Endodermal cell (in vitro differentiated cells): ENCODE measurements at regions not wholly inside any gene's neighbourhood (a gene's known extent, or its start where the extent isn't known, plus 50 kb on each side); places are given as distances from the start of the nearest gene placed in this dataset.
"Not testable (repeated sequence)": the region's sequence is repeated elsewhere in the genome, so short reads cannot be mapped to it uniquely, and the experiment has no call there.

Experiments
- DNase-seq: peaks from one replicate; pipeline ENCODE4 v3.0.0-alpha.2; 2017
- H3K27ac ChIP-seq: 2 replicates; pipeline ENCODE4 v1.5.1; 2013; ENCODE audit warnings: mild to moderate bottlenecking, low read depth, low read length, moderate library complexity
- H3K27me3 ChIP-seq: 2 replicates; pipeline ENCODE4 v1.6.1; 2013; ENCODE audit warnings: mild to moderate bottlenecking, low read length, moderate library complexity; ENCODE audit not compliant: insufficient read depth, control insufficient read depth, poor library complexity, severe bottlenecking
- H3K36me3 ChIP-seq: 2 replicates; pipeline ENCODE4 v1.7.0; 2013; ENCODE audit warnings: mild to moderate bottlenecking, low read length, moderate library complexity; ENCODE audit not compliant: control insufficient read depth, insufficient read depth
- H3K4me1 ChIP-seq: one replicate; pipeline ENCODE4 v1.7.0; 2013; ENCODE audit warnings: low read length; ENCODE audit not compliant: control insufficient read depth, insufficient read depth
- H3K4me3 ChIP-seq: 2 replicates; pipeline ENCODE4 v1.5.1; 2013; ENCODE audit warnings: mild to moderate bottlenecking, low read length, moderate library complexity
- H3K9ac ChIP-seq: 2 replicates; pipeline ENCODE4 v1.6.1; 2013; ENCODE audit warnings: mild to moderate bottlenecking, low read length, moderate library complexity; ENCODE audit not compliant: poor library complexity, severe bottlenecking; ENCODE audit errors: extremely low read depth
- H3K9me3 ChIP-seq: 2 replicates; pipeline ENCODE4 v1.6.1; 2013; ENCODE audit warnings: mild to moderate bottlenecking, low read length, moderate library complexity; ENCODE audit not compliant: control insufficient read depth
- H3K27ac Mint-ChIP-seq: 2 replicates; pipeline ENCODE4 v1.8.0; 2020; ENCODE audit warnings: mixed read lengths
- H3K27me3 Mint-ChIP-seq: 2 replicates; pipeline ENCODE4 v1.8.0; 2021; ENCODE audit warnings: mild to moderate bottlenecking, mixed read lengths; ENCODE audit not compliant: insufficient read depth
- H3K36me3 Mint-ChIP-seq: 2 replicates; pipeline ENCODE4 v1.8.0; 2020; ENCODE audit warnings: low read depth, mixed read lengths
- H3K4me1 Mint-ChIP-seq: 2 replicates; pipeline ENCODE4 v1.8.0; 2020; ENCODE audit warnings: mixed read lengths
- H3K4me3 Mint-ChIP-seq: 2 replicates; pipeline ENCODE4 v1.8.0; 2020; ENCODE audit warnings: mild to moderate bottlenecking, moderate library complexity, mixed read lengths
- H3K9me3 Mint-ChIP-seq: 2 replicates; pipeline ENCODE4 v1.8.0; 2020; ENCODE audit warnings: mild to moderate bottlenecking, mixed read lengths
- WGBS, 2 experiments: methylation state at CpG; one replicate each; pipeline versions ENCODE4 v1.1.5 to v1.1.7; 2013; ENCODE audit warnings: missing lambda C conversion rate in 2 of 2, mixed read lengths in 1 of 2; ENCODE audit not compliant: insufficient coverage in 1 of 2, insufficient read length in 1 of 2; 5-methylcytosine and 5-hydroxymethylcytosine counted together
- TF ChIP-seq, protein P1 (sequence below): fragments of 200-600 bp; sonication (generic); conservative IDR thresholded peaks from 2 replicates; pipeline ENCODE4 v1.5.0; 2021; ENCODE audit warnings: antibody characterized with exemption, mild to moderate bottlenecking

DNA sequence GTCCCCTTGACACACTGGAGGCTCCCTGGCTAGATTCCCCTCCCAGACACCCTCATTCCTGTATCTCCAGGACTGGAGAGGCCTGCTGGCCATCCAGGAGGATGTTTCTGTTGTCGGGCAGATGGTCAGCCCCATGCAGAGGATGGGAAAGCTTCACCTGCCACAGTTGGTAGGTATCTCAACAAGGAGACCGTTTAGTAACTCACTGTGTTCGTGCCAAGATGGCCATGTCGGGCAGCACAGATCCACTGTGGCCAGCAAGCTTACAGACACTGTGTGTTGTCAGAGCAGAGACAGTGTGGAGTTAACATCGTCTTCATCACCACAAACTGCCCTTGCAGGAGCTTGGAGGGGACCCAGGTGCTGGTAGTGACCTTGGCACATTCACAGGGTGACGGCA is 390.9 kb downstream of the SEC14L1 start:
- Mint-ChIP-seq H3K9me3 (peaks cover 18% of the 10 kb centered on the region), H3K27me3 (peaks cover 39% of the 10 kb centered on the region), H3K4me3 (no peak overlapping the region), H3K36me3 (no peaks in the 10 kb centered on the region), H3K27ac (no peak overlapping the region), H3K4me1 (peaks cover 8% of the 10 kb centered on the region)
- Histone ChIP-seq H3K4me1 (no peaks in the 10 kb centered on the region), H3K4me3 (no peak overlapping the region), H3K36me3 (no peaks in the 10 kb centered on the region), H3K9me3 (no peaks in the 10 kb centered on the region), H3K9ac (no peak overlapping the region), H3K27ac (no peak overlapping the region), H3K27me3 (peaks cover 29% of the 10 kb centered on the region)
- WGBS, 2 experiments: 91 to 97% methylated on average over 6 of the region's 6 CpGs
- DNase-seq: peak; percentile 32
- TF ChIP-seq, protein P1, sequence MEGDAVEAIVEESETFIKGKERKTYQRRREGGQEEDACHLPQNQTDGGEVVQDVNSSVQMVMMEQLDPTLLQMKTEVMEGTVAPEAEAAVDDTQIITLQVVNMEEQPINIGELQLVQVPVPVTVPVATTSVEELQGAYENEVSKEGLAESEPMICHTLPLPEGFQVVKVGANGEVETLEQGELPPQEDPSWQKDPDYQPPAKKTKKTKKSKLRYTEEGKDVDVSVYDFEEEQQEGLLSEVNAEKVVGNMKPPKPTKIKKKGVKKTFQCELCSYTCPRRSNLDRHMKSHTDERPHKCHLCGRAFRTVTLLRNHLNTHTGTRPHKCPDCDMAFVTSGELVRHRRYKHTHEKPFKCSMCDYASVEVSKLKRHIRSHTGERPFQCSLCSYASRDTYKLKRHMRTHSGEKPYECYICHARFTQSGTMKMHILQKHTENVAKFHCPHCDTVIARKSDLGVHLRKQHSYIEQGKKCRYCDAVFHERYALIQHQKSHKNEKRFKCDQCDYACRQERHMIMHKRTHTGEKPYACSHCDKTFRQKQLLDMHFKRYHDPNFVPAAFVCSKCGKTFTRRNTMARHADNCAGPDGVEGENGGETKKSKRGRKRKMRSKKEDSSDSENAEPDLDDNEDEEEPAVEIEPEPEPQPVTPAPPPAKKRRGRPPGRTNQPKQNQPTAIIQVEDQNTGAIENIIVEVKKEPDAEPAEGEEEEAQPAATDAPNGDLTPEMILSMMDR: no peak

DNA sequence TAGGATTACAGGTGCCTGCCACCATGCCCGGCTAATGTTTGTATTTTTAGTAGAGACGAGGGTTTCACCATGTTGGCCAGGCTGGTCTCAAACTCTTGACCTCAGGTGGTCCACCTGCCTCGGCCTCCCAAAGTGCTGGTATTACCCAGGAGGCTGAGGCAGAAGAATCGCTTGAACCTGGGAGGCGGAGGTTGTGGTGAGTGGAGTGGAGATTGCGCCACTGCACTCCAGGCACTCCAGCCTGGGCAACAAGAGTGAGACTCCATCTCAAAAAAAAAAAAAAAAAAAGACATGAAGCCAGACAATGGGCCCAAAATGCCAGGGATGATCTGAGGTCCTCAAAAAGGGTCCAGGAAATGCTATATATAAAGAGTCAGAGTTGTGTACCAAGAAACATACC is 392.9 kb downstream of the SEC14L1 start:
- H3K9me3 Mint-ChIP-seq: peaks cover 12% of the 10 kb centered on the region
- not testable (repeated sequence) for H3K4me1 ChIP-seq, H3K4me3 ChIP-seq, H3K27ac ChIP-seq, H3K4me3 Mint-ChIP-seq, DNase-seq, H3K4me1 Mint-ChIP-seq, H3K9ac ChIP-seq, H3K36me3 ChIP-seq, H3K27ac Mint-ChIP-seq, H3K36me3 Mint-ChIP-seq, H3K9me3 ChIP-seq
- peaks cover 27% of the 10 kb centered on the region for H3K27me3 Mint-ChIP-seq
- 80 to 88% methylated on average over 5 to 6 of the region's 6 CpGs for WGBS, 2 experiments
- H3K27me3 ChIP-seq: peaks cover 12% of the 10 kb centered on the region

DNA sequence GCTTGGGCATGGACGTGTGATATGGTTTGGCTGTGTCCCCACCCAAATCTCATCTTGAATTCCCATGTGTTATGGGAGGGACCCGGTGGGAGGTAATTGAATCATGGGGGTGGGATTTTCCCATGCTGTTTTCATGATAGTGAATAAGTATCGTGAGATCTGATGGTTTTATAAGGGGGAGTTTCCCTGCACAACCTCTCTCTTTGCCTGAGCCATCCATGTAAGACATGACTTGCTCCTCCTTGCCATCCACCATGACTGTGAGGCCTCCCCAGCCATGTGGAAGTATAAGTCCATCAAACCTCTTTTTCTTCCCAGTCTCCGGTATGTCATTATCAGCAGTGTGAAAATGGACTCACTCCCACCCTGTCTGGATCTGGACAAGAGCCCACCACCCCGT is 393.4 kb downstream of the SEC14L1 start:
- Histone ChIP-seq H3K36me3 (no peaks in the 10 kb centered on the region), H3K4me3 (no peak overlapping the region), H3K9me3 (no peaks in the 10 kb centered on the region), H3K9ac (no peak overlapping the region), H3K27me3 (peaks cover 9% of the 10 kb centered on the region), H3K4me1 (no peaks in the 10 kb centered on the region), H3K27ac (no peak overlapping the region)
- TF ChIP-seq, protein P1: no peak
- 92 to 96% methylated on average over 2 to 5 of the region's 5 CpGs for WGBS, 2 experiments
- H3K4me1 Mint-ChIP-seq: peaks cover 8% of the 10 kb centered on the region
- H3K36me3 Mint-ChIP-seq: no peaks in the 10 kb centered on the region
- peak; percentile 34 for DNase-seq
- H3K9me3 Mint-ChIP-seq: peaks cover 12% of the 10 kb centered on the region
- peaks cover 24% of the 10 kb centered on the region for H3K27me3 Mint-ChIP-seq
- H3K4me3 Mint-ChIP-seq: no peak overlapping the region
- no peak overlapping the region for H3K27ac Mint-ChIP-seq

DNA sequence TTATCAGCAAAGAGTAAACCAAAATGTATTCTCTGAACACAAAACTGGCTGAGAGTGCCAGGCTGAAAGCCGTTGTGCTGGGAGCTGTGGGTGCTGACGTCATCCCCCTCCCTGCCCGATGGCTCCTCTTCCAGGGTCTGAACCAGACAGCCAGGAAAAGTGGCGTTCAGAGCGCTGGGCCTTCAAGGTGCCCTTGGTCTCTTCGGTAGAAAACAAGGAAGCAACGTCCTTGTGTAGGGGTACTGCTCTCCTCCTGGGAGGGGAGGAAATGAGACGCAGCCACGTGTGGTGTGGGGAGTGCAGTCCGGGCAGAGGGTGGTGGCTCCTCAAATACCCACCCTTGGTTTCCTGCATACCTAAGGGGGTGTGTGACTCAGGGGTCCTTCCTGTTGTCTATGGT is 394.7 kb downstream of the SEC14L1 start:
- no peak overlapping the region for H3K4me3 ChIP-seq
- Mint-ChIP-seq H3K4me1 (peaks cover 7% of the 10 kb centered on the region), H3K4me3 (no peak overlapping the region), H3K27me3 (peaks cover 28% of the 10 kb centered on the region), H3K27ac (no peak overlapping the region), H3K9me3 (peaks cover 12% of the 10 kb centered on the region), H3K36me3 (no peaks in the 10 kb centered on the region)
- H3K27me3 ChIP-seq: peaks cover 6% of the 10 kb centered on the region
- H3K36me3 ChIP-seq: no peaks in the 10 kb centered on the region
- WGBS, 2 experiments: 79 to 88% methylated on average over 5 to 9 of the region's 10 CpGs
- peak; percentile 39 for DNase-seq
- H3K9me3 ChIP-seq: no peaks in the 10 kb centered on the region
- TF ChIP-seq, protein P1: no peak
- no peak overlapping the region for H3K9ac ChIP-seq
- no peak overlapping the region for H3K27ac ChIP-seq
- H3K4me1 ChIP-seq: no peaks in the 10 kb centered on the region
